ENCODE measurements at regions not wholly inside any gene's neighbourhood (a gene's known extent, or its start where the extent isn't known, plus 50 kb on each side); places are given as distances from the start of the nearest gene placed in this dataset.

- DNase-seq = no peak
- no peaks in the 10 kb centered on the region for H3K4me1 Mint-ChIP-seq
- no peaks in the 10 kb centered on the region for H3K36me3 Mint-ChIP-seq
- no peak for ATAC-seq (replicated peaks)
- H3K4me3 Mint-ChIP-seq = no peak overlapping the region
- H3K27ac Mint-ChIP-seq = no peak overlapping the region
- no peaks in the 10 kb centered on the region for H3K27me3 Mint-ChIP-seq
- H3K9me3 Mint-ChIP-seq = peaks cover 2 to 5% of the 10 kb centered on the region in 2 donors
Measured at GRCh38 chr16:64730261-64730660, 391.6 kb downstream of the CDH11 start.

GRCh38 chr16:64724339-64724738 lies 397.5 kb downstream of the CDH11 start:
- no peak overlapping the region for H3K4me3 Mint-ChIP-seq
- no peaks in the 10 kb centered on the region for H3K4me1 Mint-ChIP-seq
- ATAC-seq (replicated peaks) (no peak), DNase-seq (no peak)
- peaks cover 4 to 6% of the 10 kb centered on the region in 2 donors for H3K9me3 Mint-ChIP-seq
- no peak overlapping the region for H3K27ac Mint-ChIP-seq
- no peaks in the 10 kb centered on the region for H3K27me3 Mint-ChIP-seq
- no peaks in the 10 kb centered on the region for H3K36me3 Mint-ChIP-seq

GRCh38 chr16:64718486-64718885 lies 403.4 kb downstream of the CDH11 start:
- Mint-ChIP-seq H3K9me3 (peaks cover 0 to 4% of the 10 kb centered on the region in 2 donors), H3K27ac (no peak overlapping the region), H3K27me3 (no peaks in the 10 kb centered on the region), H3K4me1 (no peaks in the 10 kb centered on the region), H3K36me3 (no peaks in the 10 kb centered on the region), H3K4me3 (no peak overlapping the region)
- DNase-seq (no peak), ATAC-seq (replicated peaks) (no peak)

DNA sequence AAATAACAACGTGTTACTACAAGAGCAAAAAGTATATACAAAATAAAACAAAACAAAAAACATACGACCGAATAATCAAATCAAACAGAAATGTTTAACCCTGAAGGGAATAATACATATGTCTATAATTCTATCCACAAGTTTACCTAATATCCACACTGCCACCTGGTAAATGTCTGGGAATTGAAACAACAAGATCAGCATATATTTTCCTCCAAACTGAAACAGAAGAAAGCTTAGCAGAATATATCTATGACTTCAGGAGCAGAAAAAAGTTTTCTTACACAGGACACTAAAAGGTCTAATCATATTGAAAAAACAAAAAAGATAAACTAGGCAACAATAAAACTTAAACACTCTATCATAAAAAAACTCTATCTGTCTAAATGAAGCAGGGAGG lies 404.0 kb downstream of the CDH11 start:
- H3K9me3 Mint-ChIP-seq = peaks cover 0 to 4% of the 10 kb centered on the region in 2 donors
- no peaks in the 10 kb centered on the region for H3K4me1 Mint-ChIP-seq
- no peak overlapping the region for H3K27ac Mint-ChIP-seq
- ATAC-seq (replicated peaks) (no peak), DNase-seq (no peak)
- no peaks in the 10 kb centered on the region for H3K27me3 Mint-ChIP-seq
- H3K4me3 Mint-ChIP-seq = no peak overlapping the region
- no peaks in the 10 kb centered on the region for H3K36me3 Mint-ChIP-seq

DNA sequence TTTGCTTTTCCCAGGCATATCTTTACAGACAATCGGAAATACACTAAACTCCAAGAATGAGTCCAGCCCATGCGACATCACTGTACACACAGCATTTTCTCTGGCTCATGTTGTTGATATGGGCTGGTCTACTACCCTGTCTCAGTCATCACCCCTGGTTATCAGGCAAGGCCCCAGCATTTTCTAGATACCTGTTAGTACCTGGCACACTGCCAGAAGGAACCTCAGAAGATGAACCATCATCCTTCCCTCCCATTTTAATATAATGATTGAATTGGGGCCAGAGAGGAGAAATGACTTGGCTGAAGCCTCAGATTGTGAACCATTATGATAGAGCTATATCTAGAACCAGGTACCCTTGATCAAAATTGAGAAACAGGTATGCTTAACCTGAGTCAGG lies 406.2 kb downstream of the CDH11 start:
- no peak for ATAC-seq (replicated peaks)
- no peak for DNase-seq
- Mint-ChIP-seq H3K27ac (no peak overlapping the region), H3K9me3 (peaks cover 0 to 7% of the 10 kb centered on the region in 2 donors), H3K4me1 (no peaks in the 10 kb centered on the region), H3K4me3 (no peak overlapping the region), H3K27me3 (no peaks in the 10 kb centered on the region), H3K36me3 (no peaks in the 10 kb centered on the region)

DNA sequence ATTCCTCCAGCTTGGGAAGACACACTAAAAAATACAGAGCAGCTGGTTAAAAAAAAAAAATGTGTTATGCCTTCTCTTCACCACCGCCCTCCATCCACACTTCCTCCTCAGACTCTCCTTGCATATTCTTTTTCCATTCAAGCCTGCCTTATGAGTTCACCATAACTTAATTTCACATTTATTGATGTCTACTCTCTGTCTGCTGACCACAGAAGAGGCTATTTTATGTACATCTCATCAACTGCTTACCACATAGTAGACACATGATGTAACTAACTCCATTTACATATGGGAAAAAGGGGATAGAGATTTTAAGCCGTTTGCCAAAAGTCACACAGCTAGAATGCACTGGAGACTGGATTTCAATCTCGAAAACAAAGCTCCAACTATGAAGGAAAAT lies 409.8 kb downstream of the CDH11 start:
- Mint-ChIP-seq H3K9me3 (peaks cover 0 to 6% of the 10 kb centered on the region in 2 donors), H3K27me3 (no peaks in the 10 kb centered on the region), H3K4me1 (no peaks in the 10 kb centered on the region), H3K4me3 (no peak overlapping the region), H3K27ac (no peak overlapping the region), H3K36me3 (no peaks in the 10 kb centered on the region)
- ATAC-seq (replicated peaks) (no peak), DNase-seq (no peak)

DNA sequence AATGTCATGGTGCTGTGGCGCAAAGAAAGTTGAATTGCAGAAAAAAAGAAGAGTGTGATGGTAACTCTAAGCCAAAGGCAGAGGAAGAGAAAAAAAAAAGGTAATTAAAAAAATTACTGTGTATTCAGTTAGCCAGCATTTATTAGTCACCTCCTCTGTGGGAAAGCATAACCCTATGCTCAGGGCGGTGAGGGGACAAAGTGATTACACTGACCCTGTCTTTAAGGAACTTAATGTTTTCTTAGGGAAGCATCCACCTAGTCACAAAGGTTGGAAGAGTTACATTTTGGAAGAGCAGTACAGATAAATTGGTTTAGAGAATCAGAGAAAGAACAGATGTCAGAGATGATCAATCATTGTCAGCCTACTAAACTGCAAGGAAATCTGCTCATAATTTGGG lies 410.3 kb downstream of the CDH11 start:
- Mint-ChIP-seq H3K27me3 (no peaks in the 10 kb centered on the region), H3K4me3 (no peak overlapping the region), H3K9me3 (peaks cover 2 to 8% of the 10 kb centered on the region in 2 donors), H3K36me3 (no peaks in the 10 kb centered on the region), H3K4me1 (no peaks in the 10 kb centered on the region), H3K27ac (no peak overlapping the region)
- no peak for DNase-seq
- no peak for ATAC-seq (replicated peaks)

- Mint-ChIP-seq H3K36me3 (no peaks in the 10 kb centered on the region), H3K4me3 (no peak overlapping the region), H3K27me3 (no peaks in the 10 kb centered on the region), H3K9me3 (peaks cover 4 to 8% of the 10 kb centered on the region in 2 donors), H3K4me1 (no peaks in the 10 kb centered on the region), H3K27ac (no peak overlapping the region)
- DNase-seq (no peak), ATAC-seq (replicated peaks) (no peak)
Measured at GRCh38 chr16:64711026-64711425, 410.8 kb downstream of the CDH11 start.

DNA sequence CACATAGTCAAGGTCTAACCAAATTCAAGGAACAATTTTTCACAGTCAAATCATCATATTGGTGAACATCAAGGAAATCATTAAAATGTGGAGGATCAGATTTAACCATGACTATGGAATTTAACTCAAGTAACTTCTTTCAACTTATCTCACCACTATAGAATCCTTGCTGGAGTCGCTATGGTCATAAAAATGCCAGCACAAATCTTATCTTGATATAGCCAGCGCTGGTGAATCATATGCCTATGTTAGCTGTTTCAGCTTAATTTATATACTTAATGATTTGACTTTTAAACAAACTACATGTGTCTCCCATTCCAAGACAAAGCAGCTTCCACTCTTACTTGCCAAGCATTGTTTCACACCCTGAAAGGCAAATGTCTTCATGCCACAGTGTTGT lies 416.4 kb downstream of the CDH11 start:
- Mint-ChIP-seq H3K36me3 (no peaks in the 10 kb centered on the region), H3K27me3 (no peaks in the 10 kb centered on the region), H3K4me1 (no peaks in the 10 kb centered on the region), H3K9me3 (peaks cover 4 to 9% of the 10 kb centered on the region in 2 donors), H3K4me3 (no peak overlapping the region), H3K27ac (no peak overlapping the region)
- DNase-seq (no peak), ATAC-seq (replicated peaks) (no peak)

GRCh38 chr16:64704386-64704785 lies 417.5 kb downstream of the CDH11 start:
- no peak overlapping the region for H3K4me3 Mint-ChIP-seq
- ATAC-seq (replicated peaks) (no peak), DNase-seq (no peak)
- no peaks in the 10 kb centered on the region for H3K4me1 Mint-ChIP-seq
- H3K27ac Mint-ChIP-seq = no peak overlapping the region
- no peaks in the 10 kb centered on the region for H3K27me3 Mint-ChIP-seq
- peaks cover 3 to 9% of the 10 kb centered on the region in 2 donors for H3K9me3 Mint-ChIP-seq
- no peaks in the 10 kb centered on the region for H3K36me3 Mint-ChIP-seq

DNA sequence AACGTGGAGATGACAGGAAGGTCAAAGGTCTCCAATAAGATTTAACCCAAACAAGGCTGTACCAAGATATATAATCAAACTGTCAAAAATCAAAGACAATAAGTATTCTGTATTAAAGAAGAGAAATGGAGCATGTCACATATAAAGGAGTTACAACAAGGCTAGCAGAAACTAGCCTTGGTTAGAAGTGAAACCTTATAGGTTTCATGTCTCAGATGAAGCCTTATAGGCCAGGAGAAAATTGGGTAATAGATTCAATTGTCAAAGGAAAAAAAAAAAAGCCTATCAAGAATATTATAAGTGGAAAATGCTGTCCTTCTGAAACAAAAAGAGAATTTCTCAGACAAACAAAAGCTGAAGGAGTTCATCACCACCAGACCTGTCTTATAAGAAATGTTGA lies 419.4 kb downstream of the CDH11 start:
- no peak overlapping the region for H3K4me3 Mint-ChIP-seq
- H3K36me3 Mint-ChIP-seq = no peaks in the 10 kb centered on the region
- DNase-seq (no peak), ATAC-seq (replicated peaks) (no peak)
- peaks cover 3 to 9% of the 10 kb centered on the region in 2 donors for H3K9me3 Mint-ChIP-seq
- no peaks in the 10 kb centered on the region for H3K27me3 Mint-ChIP-seq
- H3K4me1 Mint-ChIP-seq = no peaks in the 10 kb centered on the region
- H3K27ac Mint-ChIP-seq = no peak overlapping the region

GRCh38 chr16:64700628-64701027 lies 421.2 kb downstream of the CDH11 start:
- no peak for DNase-seq

DNA sequence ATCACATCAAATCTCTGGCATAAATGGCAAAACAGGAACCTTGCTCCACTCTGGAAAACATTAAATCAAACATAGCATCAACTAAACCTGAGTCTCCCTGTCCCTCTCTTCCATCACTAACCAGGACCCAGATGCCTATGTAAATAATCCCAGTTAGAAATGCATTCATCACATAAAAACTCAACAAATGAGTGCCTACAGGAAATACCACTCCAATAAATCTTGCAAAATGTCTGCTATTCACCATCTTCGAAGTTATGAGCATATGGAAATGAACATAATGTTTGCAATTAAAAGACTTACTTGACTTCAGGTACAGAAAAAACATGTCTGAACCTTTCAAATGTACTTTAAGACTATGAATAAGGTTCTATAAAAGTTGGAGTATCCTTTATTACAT lies 425.0 kb downstream of the CDH11 start:
- Mint-ChIP-seq H3K4me3 (no peak overlapping the region), H3K27ac (no peak overlapping the region), H3K27me3 (no peaks in the 10 kb centered on the region), H3K36me3 (no peaks in the 10 kb centered on the region), H3K9me3 (peaks cover 3 to 4% of the 10 kb centered on the region in 2 donors), H3K4me1 (no peaks in the 10 kb centered on the region)
- no peak for ATAC-seq (replicated peaks)
- no peak for DNase-seq

More at GRCh38 chr16:64700628-64701027, 421.2 kb downstream of the CDH11 start:
- Mint-ChIP-seq H3K9me3 (peaks cover 1 to 5% of the 10 kb centered on the region in 2 donors), H3K27me3 (no peaks in the 10 kb centered on the region), H3K4me1 (no peaks in the 10 kb centered on the region), H3K27ac (no peak overlapping the region), H3K36me3 (no peaks in the 10 kb centered on the region), H3K4me3 (no peak overlapping the region)
- ATAC-seq (replicated peaks) = peak in 1 of 2 donors; percentile 21

GRCh38 chr16:64695684-64696083 lies 426.2 kb downstream of the CDH11 start:
- Mint-ChIP-seq H3K4me1 (no peaks in the 10 kb centered on the region), H3K27me3 (no peaks in the 10 kb centered on the region), H3K4me3 (no peak overlapping the region), H3K36me3 (no peaks in the 10 kb centered on the region), H3K9me3 (peaks cover 3 to 4% of the 10 kb centered on the region in 2 donors), H3K27ac (no peak overlapping the region)
- DNase-seq (no peak), ATAC-seq (replicated peaks) (no peak)

GRCh38 chr16:64693946-64694345 lies 427.9 kb downstream of the CDH11 start:
- DNase-seq = no peak
- Mint-ChIP-seq H3K36me3 (no peaks in the 10 kb centered on the region), H3K27ac (no peak overlapping the region), H3K9me3 (peaks cover 2 to 4% of the 10 kb centered on the region in 2 donors), H3K4me3 (no peak overlapping the region), H3K4me1 (no peaks in the 10 kb centered on the region), H3K27me3 (no peaks in the 10 kb centered on the region)
- no peak for ATAC-seq (replicated peaks)

DNA sequence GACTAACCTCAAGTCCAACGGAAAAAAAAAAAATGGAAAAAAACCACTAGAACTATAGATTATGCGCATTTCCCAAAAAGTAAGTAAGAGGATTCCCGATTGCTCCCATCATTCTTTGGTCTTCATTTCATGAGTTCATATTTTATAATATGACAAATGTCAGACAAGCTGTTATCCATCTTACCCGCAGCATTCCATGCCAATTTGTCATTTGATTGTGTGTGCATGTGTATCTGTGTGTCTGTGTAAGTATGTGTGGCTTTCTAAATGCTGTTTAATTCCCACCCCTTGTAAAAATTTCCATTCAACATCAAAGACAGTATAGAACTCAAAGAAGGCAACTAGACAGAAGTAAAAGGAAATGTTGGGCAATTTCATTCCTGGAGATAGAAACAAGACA lies 434.1 kb downstream of the CDH11 start:
- Mint-ChIP-seq H3K9me3 (peaks cover 4 to 9% of the 10 kb centered on the region in 2 donors), H3K27ac (no peak overlapping the region), H3K36me3 (no peaks in the 10 kb centered on the region), H3K4me3 (no peak overlapping the region), H3K4me1 (no peaks in the 10 kb centered on the region), H3K27me3 (no peaks in the 10 kb centered on the region)
- DNase-seq (no peak), ATAC-seq (replicated peaks) (no peak)
